IMR-90 (cell line): ENCODE measurements at regions not wholly inside any gene's neighbourhood (a gene's known extent, or its start where the extent isn't known, plus 50 kb on each side); places are given as distances from the start of the nearest gene placed in this dataset.

Experiments used
- ATAC-seq: fragments of 200-7000 bp; cut with Tn5 transposase; 2 replicates; pipeline ENCODE4 v1.9.1; 2020; ENCODE audit warnings: low read depth, mild to moderate bottlenecking, moderate library complexity
- BruUV-seq: library from RNA; stranded (reverse); fragments of 400-500 nt; replicated peaks from 2 replicates; lab custom pipeline; 2021; lab: Mats Ljungman, UMichigan
- CTCF ChIA-PET: fragments of 300-600 bp; formaldehyde crosslinking; extraction: SDS; loops from one replicate; lab custom pipeline; 2021; ENCODE audit warnings: antibody characterized with exemption; lab: Yijun Ruan, JAX
- POLR2A ChIA-PET: fragments of 300-600 bp; sonication (Branson Sonifier 250); formaldehyde crosslinking; loops from one replicate; lab custom pipeline; 2022; ENCODE audit warnings: antibody characterized with exemption; ENCODE audit not compliant: unreplicated experiment; lab: Charles Lee
- DNase-seq: peaks from one replicate; pipeline ENCODE4 v3.0.0; 2013
- H2AFZ ChIP-seq: replicated peaks from 2 replicates; pipeline ENCODE3; 2013; ENCODE audit warnings: low read length, mild to moderate bottlenecking; ENCODE audit not compliant: poor library complexity
- H2AK5ac ChIP-seq: 2 replicates; pipeline ENCODE4 v1.6.1; 2013; ENCODE audit warnings: low read depth, low read length, inconsistent platforms
- H2AK9ac ChIP-seq: replicated peaks from 2 replicates; pipeline ENCODE3; 2013; ENCODE audit warnings: mild to moderate bottlenecking, low read depth, low read length, moderate library complexity; ENCODE audit not compliant: poor library complexity
- H2BK120ac ChIP-seq: 2 replicates; pipeline ENCODE4 v1.6.1; 2013; ENCODE audit warnings: low read depth, low read length, inconsistent platforms
- H2BK15ac ChIP-seq: 3 replicates; pipeline ENCODE4 v1.6.1; 2013; ENCODE audit warnings: low read depth, low read length, inconsistent platforms
- H2BK20ac ChIP-seq: 2 replicates; pipeline ENCODE4 v1.6.1; 2013; ENCODE audit warnings: low read depth, mild to moderate bottlenecking, inconsistent platforms, low read length, moderate library complexity
- H2BK5ac ChIP-seq: 2 replicates; pipeline ENCODE4 v1.6.1; 2013; ENCODE audit warnings: mild to moderate bottlenecking, low read depth, low read length, inconsistent platforms; ENCODE audit not compliant: poor library complexity, severe bottlenecking
- H3K14ac ChIP-seq: replicated peaks from 2 replicates; pipeline ENCODE4 v1.6.1; 2013; ENCODE audit warnings: low read depth, low read length, inconsistent platforms
- H3K18ac ChIP-seq: 2 replicates; pipeline ENCODE4 v1.6.1; 2013; ENCODE audit warnings: low read depth, low read length, control low read depth
- H3K23ac ChIP-seq: 2 replicates; pipeline ENCODE4 v1.6.1; 2013; ENCODE audit warnings: low read depth, low read length, inconsistent platforms
- H3K27ac ChIP-seq: 2 replicates; pipeline ENCODE4 v1.5.1; 2013; ENCODE audit warnings: mild to moderate bottlenecking, control low read depth, low read length; ENCODE audit not compliant: insufficient read depth
- H3K27me3 ChIP-seq: 2 replicates; pipeline ENCODE4 v1.6.1; 2013; ENCODE audit warnings: low read length; ENCODE audit not compliant: control insufficient read depth, insufficient read depth
- H3K36me3 ChIP-seq: 2 replicates; pipeline ENCODE4 v1.6.1; 2013; ENCODE audit warnings: low read length, mixed read lengths; ENCODE audit not compliant: control insufficient read depth, insufficient read depth
- H3K4ac ChIP-seq: 2 replicates; pipeline ENCODE4 v1.6.1; 2013; ENCODE audit warnings: low read depth, low read length, inconsistent platforms
- H3K4me1 ChIP-seq: 2 replicates; pipeline ENCODE4 v1.6.1; 2013; ENCODE audit warnings: low read length, mixed read lengths; ENCODE audit not compliant: control insufficient read depth, insufficient read depth
- H3K4me2 ChIP-seq: 2 replicates; pipeline ENCODE4 v1.6.1; 2013; ENCODE audit warnings: low read depth, mild to moderate bottlenecking, control low read depth, low read length, moderate library complexity
- H3K4me3 ChIP-seq: 2 replicates; pipeline ENCODE4 v1.5.1; 2013; ENCODE audit warnings: low read depth, mild to moderate bottlenecking, control low read depth, low read length, moderate library complexity; ENCODE audit not compliant: insufficient read depth
- H3K56ac ChIP-seq: 2 replicates; pipeline ENCODE4 v1.6.1; 2013; ENCODE audit warnings: low read length, inconsistent platforms; ENCODE audit not compliant: insufficient read depth; ENCODE audit errors: extremely low read depth
- H3K79me1 ChIP-seq, 2 experiments: 2 replicates each; pipeline ENCODE4 v1.6.1; 2013; ENCODE audit warnings: low read length in 2 of 2, inconsistent platforms in 1 of 2, low read depth in 1 of 2
- H3K9ac ChIP-seq: 2 replicates; pipeline ENCODE4 v1.6.1; 2013; ENCODE audit warnings: low read depth, low read length, control low read depth
- H3K9me1 ChIP-seq: 2 replicates; pipeline ENCODE4 v1.6.1; 2013; ENCODE audit warnings: low read length, inconsistent platforms; ENCODE audit not compliant: insufficient read depth
- H3K9me3 ChIP-seq: 2 replicates; pipeline ENCODE4 v1.6.1; 2013; ENCODE audit warnings: low read length; ENCODE audit not compliant: control insufficient read depth, insufficient read depth
- H4K20me1 ChIP-seq: 2 replicates; pipeline ENCODE4 v1.6.1; 2013; ENCODE audit warnings: low read length, inconsistent platforms; ENCODE audit not compliant: insufficient read depth
- H4K5ac ChIP-seq: 2 replicates; pipeline ENCODE4 v1.6.1; 2013; ENCODE audit warnings: mild to moderate bottlenecking, low read depth, low read length, control low read depth
- H4K8ac ChIP-seq, 2 experiments: 2 replicates each; pipeline ENCODE4 v1.6.1; 2013; ENCODE audit warnings: low read depth in 2 of 2, low read length in 2 of 2, control low read depth in 1 of 2, inconsistent platforms in 1 of 2
- H4K91ac ChIP-seq: 2 replicates; pipeline ENCODE4 v1.6.1; 2013; ENCODE audit warnings: low read depth, low read length, inconsistent platforms; ENCODE audit not compliant: insufficient read depth
- CTCF ChIP-seq: conservative IDR thresholded peaks from 2 replicates; pipeline ENCODE4 v1.5.1; 2012; ENCODE audit warnings: mild to moderate bottlenecking, low read depth, low read length, improper control_type of control experiment
- MAZ ChIP-seq: IDR thresholded peaks from 2 replicates; pipeline ENCODE4 v1.6.1; 2012; ENCODE audit warnings: low read depth, mild to moderate bottlenecking, low read length, improper control_type of control experiment, moderate library complexity, borderline replicate concordance
- WGBS, 2 experiments: methylation state at CpG; one replicate each; pipeline versions ENCODE4 v1.1.5 to v1.1.7; 2013; ENCODE audit warnings: missing lambda C conversion rate in 2 of 2; ENCODE audit not compliant: insufficient read length in 1 of 2; ENCODE audit errors: extremely low coverage in 2 of 2; 5-methylcytosine and 5-hydroxymethylcytosine counted together
- dilution Hi-C: fragments of 300-500 bp; cut with HindIII; formaldehyde crosslinking; loops from one replicate; pipeline ENCODE4 v1.14.3; 2018; ENCODE audit warnings: low sequenced_read_pairs; ENCODE audit not compliant: unreplicated experiment
- in situ Hi-C: fragments of 300-500 bp; cut with MboI; formaldehyde crosslinking; loops from 3 replicates; pipeline ENCODE4 v1.14.3; 2019; ENCODE audit warnings: low sequenced_read_pairs, inconsistent platforms, mixed read lengths
- intact Hi-C: fragments of 100-400 bp; cut with micrococcal nuclease; formaldehyde crosslinking; loops from 2 replicates; pipeline ENCODE4 v1.10.0; 2022

- Histone ChIP-seq H3K4me2 (no peak overlapping the region), H2AK9ac (no peak overlapping the region), H2BK5ac (no peak overlapping the region), H3K79me1 (no peaks in the 10 kb centered on the region), H3K56ac (no peak overlapping the region), H3K4me3 (no peak overlapping the region), H3K9ac (no peak overlapping the region), H4K8ac (no peak overlapping the region), H3K9me3 (no peaks in the 10 kb centered on the region), H2BK20ac (no peak overlapping the region), H3K18ac (no peak overlapping the region), H3K23ac (no peak overlapping the region), H3K9me1 (no peaks in the 10 kb centered on the region), H2AK5ac (no peak overlapping the region), H3K4me1 (no peaks in the 10 kb centered on the region), H3K4ac (no peak overlapping the region), H4K20me1 (no peaks in the 10 kb centered on the region), H2AFZ (no peak overlapping the region), H2BK120ac (no peak overlapping the region), H4K5ac (no peak overlapping the region), H3K27me3 (no peaks in the 10 kb centered on the region; the same call in 1 of the 2 replicates), H2BK15ac (no peak overlapping the region), H3K36me3 (no peaks in the 10 kb centered on the region), H3K14ac (no peak overlapping the region), H3K27ac (no peak overlapping the region), H4K91ac (no peak overlapping the region)
- 41% methylated on average over 8 of the region's 8 CpGs; no CpG with 5 or more reads in 1 of the 2 experiments for WGBS, 2 experiments
- CTCF ChIA-PET: no interaction called here
- DNase-seq: no peak
- in situ Hi-C loops (no loop called here), dilution Hi-C loops (no loop called here), intact Hi-C loops (no loop called here)
- BruUV-seq: no TSS peak
- no peak for ATAC-seq
- POLR2A ChIA-PET: no interaction called here
- no peak for TF ChIP-seq CTCF
- no peak for TF ChIP-seq MAZ
Observed at GRCh38 chr11:116272181-116272789, 500.5 kb downstream of the BUD13 start.
